ENCODE measurements at regions not wholly inside any gene's neighbourhood (a gene's known extent, or its start where the extent isn't known, plus 50 kb on each side); places are given as distances from the start of the nearest gene placed in this dataset.

GRCh38 chr5:174596429-174596828 lies 128.0 kb upstream of the MSX2 start:
- H3K27ac ChIP-seq: no peak overlapping the region
- intact Hi-C loops (cut with DNase I): no loop called here
- H3K36me3 ChIP-seq: no peaks in the 10 kb centered on the region
- H3K4me3 ChIP-seq: no peak overlapping the region
- no peaks in the 10 kb centered on the region for H3K27me3 ChIP-seq
- no peak for DNase-seq (ENCODE audit: low spot score in 2 of 2)
- no peak for TF ChIP-seq CTCF (IDR thresholded peaks at IDR 0.05)
- H3K4me1 ChIP-seq: no peaks in the 10 kb centered on the region
- H3K9me3 ChIP-seq: no peaks in the 10 kb centered on the region

GRCh38 chr5:174599992-174600391 lies 124.4 kb upstream of the MSX2 start:
- Histone ChIP-seq H3K27me3 (no peaks in the 10 kb centered on the region), H3K36me3 (no peaks in the 10 kb centered on the region), H3K4me3 (no peak overlapping the region), H3K27ac (no peak overlapping the region), H3K9me3 (peaks cover 0 to 3% of the 10 kb centered on the region in 2 donors), H3K4me1 (no peaks in the 10 kb centered on the region)
- intact Hi-C loops (cut with DNase I): no loop called here
- TF ChIP-seq CTCF (IDR thresholded peaks at IDR 0.05): no peak
- DNase-seq (ENCODE audit: low spot score in 2 of 2): no peak

GRCh38 chr5:174601946-174602345 lies 122.4 kb upstream of the MSX2 start:
- TF ChIP-seq CTCF (IDR thresholded peaks at IDR 0.05): no peak
- Histone ChIP-seq H3K27ac (no peak overlapping the region), H3K4me1 (no peaks in the 10 kb centered on the region), H3K27me3 (no peaks in the 10 kb centered on the region), H3K9me3 (peaks cover 0 to 3% of the 10 kb centered on the region in 2 donors), H3K36me3 (no peaks in the 10 kb centered on the region), H3K4me3 (no peak overlapping the region)
- intact Hi-C loops (cut with DNase I): no loop called here
- DNase-seq (ENCODE audit: low spot score in 2 of 2): no peak

GRCh38 chr5:174606153-174606552 lies 118.2 kb upstream of the MSX2 start:
- TF ChIP-seq CTCF (IDR thresholded peaks at IDR 0.05): no peak
- intact Hi-C loops (cut with DNase I): no loop called here
- Histone ChIP-seq H3K27me3 (no peaks in the 10 kb centered on the region), H3K27ac (no peak overlapping the region), H3K36me3 (no peaks in the 10 kb centered on the region), H3K9me3 (peaks cover 0 to 3% of the 10 kb centered on the region in 2 donors), H3K4me1 (peaks cover 0 to 4% of the 10 kb centered on the region in 2 donors), H3K4me3 (no peak overlapping the region)
- no peak for DNase-seq (ENCODE audit: low spot score in 2 of 2)

- no peak for TF ChIP-seq CTCF (IDR thresholded peaks at IDR 0.05)
- Histone ChIP-seq H3K4me3 (no peak overlapping the region), H3K36me3 (no peaks in the 10 kb centered on the region), H3K27me3 (no peaks in the 10 kb centered on the region), H3K27ac (no peak overlapping the region), H3K9me3 (peaks cover 0 to 3% of the 10 kb centered on the region in 2 donors), H3K4me1 (peaks cover 0 to 4% of the 10 kb centered on the region in 2 donors)
- intact Hi-C loops (cut with DNase I): no loop called here
- DNase-seq (ENCODE audit: low spot score in 2 of 2): no peak
Measured at GRCh38 chr5:174606646-174607045, 117.7 kb upstream of the MSX2 start.

- no peak overlapping the region for H3K27ac ChIP-seq
- H3K36me3 ChIP-seq: no peaks in the 10 kb centered on the region
- DNase-seq (ENCODE audit: low spot score in 2 of 2): no peak
- no peak overlapping the region for H3K4me3 ChIP-seq
- H3K27me3 ChIP-seq: no peaks in the 10 kb centered on the region
- peaks cover 0 to 4% of the 10 kb centered on the region in 2 donors for H3K4me1 ChIP-seq
- peaks cover 0 to 3% of the 10 kb centered on the region in 2 donors for H3K9me3 ChIP-seq
- intact Hi-C loops (cut with DNase I): no loop called here
- TF ChIP-seq CTCF (IDR thresholded peaks at IDR 0.05): no peak
Measured at GRCh38 chr5:174607205-174607604, 117.2 kb upstream of the MSX2 start.
